Neutrophil (primary cell): ENCODE measurements at regions not wholly inside any gene's neighbourhood (a gene's known extent, or its start where the extent isn't known, plus 50 kb on each side); places are given as distances from the start of the nearest gene placed in this dataset.

Experiments
- H3K27ac ChIP-seq: fragments of 200-600 bp; sonication (generic); 2 replicates; pipeline ENCODE4 v1.5.1; 2016; ENCODE audit warnings: mild to moderate bottlenecking, moderate library complexity
- H3K27me3 ChIP-seq: fragments of 200-600 bp; sonication (generic); 2 replicates; pipeline ENCODE4 v1.6.0; 2016; ENCODE audit warnings: mild to moderate bottlenecking
- H3K36me3 ChIP-seq: fragments of 200-600 bp; sonication (generic); 2 replicates; pipeline ENCODE4 v1.5.1; 2017
- H3K4me1 ChIP-seq, 2 experiments: fragments of 200-600 bp in 1 of 2; sonication (generic) in 1 of 2; 1 replicate in 1 of 2; 2 replicates in 1 of 2; pipeline versions ENCODE4 v1.5.1 to v1.6.1; 2013 to 2016; ENCODE audit warnings: low read depth in 1 of 2, low read length in 1 of 2, mild to moderate bottlenecking in 1 of 2, moderate library complexity in 1 of 2; ENCODE audit not compliant: control insufficient read depth in 1 of 2, insufficient read depth in 1 of 2
- H3K4me3 ChIP-seq, 2 experiments: fragments of 200-600 bp in 1 of 2; sonication (generic) in 1 of 2; 1 replicate in 1 of 2; 2 replicates in 1 of 2; pipeline ENCODE4 v1.5.1; 2013 to 2016; ENCODE audit warnings: low read depth in 1 of 2, low read length in 1 of 2, mild to moderate bottlenecking in 1 of 2, moderate library complexity in 1 of 2
- H3K9me3 ChIP-seq: fragments of 200-600 bp; sonication (generic); 2 replicates; pipeline ENCODE4 v1.5.1; 2016
- TF ChIP-seq, protein P1 (sequence below): fragments of 200-600 bp; sonication (generic); IDR thresholded peaks from 2 replicates; pipeline ENCODE4 v1.5.1; 2016; ENCODE audit warnings: antibody characterized with exemption

DNA sequence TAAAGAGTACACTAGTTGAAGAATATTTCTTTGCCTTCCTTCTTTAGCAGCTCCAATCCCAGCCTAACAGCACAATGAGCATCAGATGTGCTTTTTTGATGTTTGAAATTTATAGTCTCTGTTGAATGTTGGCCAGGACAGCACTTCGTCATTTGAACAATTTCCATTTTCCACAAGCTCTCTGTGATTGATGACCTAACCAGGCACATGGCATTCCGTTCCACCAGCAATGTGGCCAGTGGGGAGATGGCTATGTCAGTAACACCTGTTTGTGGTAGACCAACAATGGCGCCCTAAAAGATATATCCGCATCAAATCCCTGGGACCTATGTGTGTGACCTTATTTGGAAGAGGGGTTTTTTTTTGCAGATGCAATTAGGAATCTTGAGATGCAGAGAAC is 66.8 kb downstream of the PALM2AKAP2 start:
- Histone ChIP-seq H3K4me1 (no peaks in the 10 kb centered on the region), H3K4me3 (no peak overlapping the region), H3K36me3 (no peaks in the 10 kb centered on the region), H3K27ac (no peak overlapping the region), H3K27me3 (no peaks in the 10 kb centered on the region), H3K9me3 (no peaks in the 10 kb centered on the region)
- TF ChIP-seq, protein P1, sequence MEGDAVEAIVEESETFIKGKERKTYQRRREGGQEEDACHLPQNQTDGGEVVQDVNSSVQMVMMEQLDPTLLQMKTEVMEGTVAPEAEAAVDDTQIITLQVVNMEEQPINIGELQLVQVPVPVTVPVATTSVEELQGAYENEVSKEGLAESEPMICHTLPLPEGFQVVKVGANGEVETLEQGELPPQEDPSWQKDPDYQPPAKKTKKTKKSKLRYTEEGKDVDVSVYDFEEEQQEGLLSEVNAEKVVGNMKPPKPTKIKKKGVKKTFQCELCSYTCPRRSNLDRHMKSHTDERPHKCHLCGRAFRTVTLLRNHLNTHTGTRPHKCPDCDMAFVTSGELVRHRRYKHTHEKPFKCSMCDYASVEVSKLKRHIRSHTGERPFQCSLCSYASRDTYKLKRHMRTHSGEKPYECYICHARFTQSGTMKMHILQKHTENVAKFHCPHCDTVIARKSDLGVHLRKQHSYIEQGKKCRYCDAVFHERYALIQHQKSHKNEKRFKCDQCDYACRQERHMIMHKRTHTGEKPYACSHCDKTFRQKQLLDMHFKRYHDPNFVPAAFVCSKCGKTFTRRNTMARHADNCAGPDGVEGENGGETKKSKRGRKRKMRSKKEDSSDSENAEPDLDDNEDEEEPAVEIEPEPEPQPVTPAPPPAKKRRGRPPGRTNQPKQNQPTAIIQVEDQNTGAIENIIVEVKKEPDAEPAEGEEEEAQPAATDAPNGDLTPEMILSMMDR = no peak

DNA sequence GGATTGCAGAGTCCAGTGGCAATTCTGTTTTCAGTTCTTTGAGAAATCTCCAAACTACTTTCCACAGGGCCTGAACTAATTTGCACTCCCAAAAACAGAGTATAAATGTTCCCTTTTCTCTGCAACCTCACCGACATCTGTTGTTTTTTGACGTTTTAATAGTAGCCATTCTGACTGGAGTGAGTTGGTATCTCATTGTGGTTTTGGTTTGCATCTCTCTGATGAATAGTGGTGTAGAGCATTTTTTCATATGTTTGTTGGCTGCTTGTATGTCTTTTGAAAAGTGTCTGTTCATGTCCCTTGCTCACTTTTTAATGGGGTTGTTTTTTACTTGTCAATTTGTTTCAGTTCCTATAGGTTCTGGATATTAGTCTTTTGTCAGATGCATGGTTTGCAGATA is 72.6 kb downstream of the PALM2AKAP2 start:
- TF ChIP-seq, protein P1 = no peak
- Histone ChIP-seq H3K36me3 (no peaks in the 10 kb centered on the region), H3K27ac (no peak overlapping the region), H3K9me3 (no peaks in the 10 kb centered on the region), H3K4me1 (no peaks in the 10 kb centered on the region), H3K4me3 (no peak overlapping the region), H3K27me3 (peaks cover 10% of the 10 kb centered on the region)

DNA sequence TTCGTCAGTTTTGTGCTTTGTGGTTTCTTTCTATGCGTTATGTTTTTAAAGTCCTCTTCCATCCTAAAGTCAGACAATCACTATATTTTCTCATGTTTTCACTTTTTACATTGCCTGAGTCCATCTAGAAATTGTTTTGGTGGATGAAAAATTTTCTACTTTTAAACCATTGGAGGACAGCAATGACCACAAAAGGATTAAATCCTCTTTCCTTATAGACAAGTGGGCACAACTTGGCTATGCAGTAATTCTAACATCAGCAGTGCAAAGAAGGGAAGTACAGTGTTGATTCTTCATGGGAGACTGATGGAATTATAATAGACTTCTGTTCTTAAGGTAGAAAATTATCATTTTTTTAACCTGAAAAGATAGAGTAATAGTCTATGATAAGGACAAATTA is 75.5 kb downstream of the PALM2AKAP2 start:
- TF ChIP-seq, protein P1 = no peak
- no peaks in the 10 kb centered on the region for H3K9me3 ChIP-seq
- no peaks in the 10 kb centered on the region for H3K4me1 ChIP-seq
- no peaks in the 10 kb centered on the region for H3K36me3 ChIP-seq
- H3K27ac ChIP-seq = no peak overlapping the region
- H3K4me3 ChIP-seq = no peak overlapping the region
- H3K27me3 ChIP-seq = peaks cover 20% of the 10 kb centered on the region

DNA sequence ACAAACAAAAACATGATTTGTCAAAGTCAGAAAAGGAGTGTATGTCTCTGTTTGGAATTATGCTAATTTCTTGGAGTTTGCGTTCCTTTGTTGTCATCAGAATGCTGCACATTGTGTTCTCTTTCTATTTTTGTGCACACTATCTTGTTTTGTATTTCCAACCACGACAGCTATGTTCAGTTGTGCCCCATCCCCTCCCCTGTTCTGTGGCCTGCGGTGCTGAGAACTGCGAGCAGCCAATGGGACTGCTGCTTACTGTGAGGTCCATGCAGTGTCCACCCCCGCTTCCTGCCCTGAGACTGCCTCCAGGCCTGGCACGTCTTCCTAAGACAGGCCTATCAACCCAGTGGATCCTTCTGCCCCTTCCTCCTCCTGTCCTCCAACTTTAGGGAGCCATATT is 76.8 kb downstream of the PALM2AKAP2 start:
- peaks cover 29% of the 10 kb centered on the region for H3K27me3 ChIP-seq
- TF ChIP-seq, protein P1 = no peak
- H3K9me3 ChIP-seq = no peaks in the 10 kb centered on the region
- no peaks in the 10 kb centered on the region for H3K36me3 ChIP-seq
- no peak overlapping the region for H3K27ac ChIP-seq
- no peak overlapping the region for H3K4me3 ChIP-seq
- H3K4me1 ChIP-seq = no peaks in the 10 kb centered on the region

DNA sequence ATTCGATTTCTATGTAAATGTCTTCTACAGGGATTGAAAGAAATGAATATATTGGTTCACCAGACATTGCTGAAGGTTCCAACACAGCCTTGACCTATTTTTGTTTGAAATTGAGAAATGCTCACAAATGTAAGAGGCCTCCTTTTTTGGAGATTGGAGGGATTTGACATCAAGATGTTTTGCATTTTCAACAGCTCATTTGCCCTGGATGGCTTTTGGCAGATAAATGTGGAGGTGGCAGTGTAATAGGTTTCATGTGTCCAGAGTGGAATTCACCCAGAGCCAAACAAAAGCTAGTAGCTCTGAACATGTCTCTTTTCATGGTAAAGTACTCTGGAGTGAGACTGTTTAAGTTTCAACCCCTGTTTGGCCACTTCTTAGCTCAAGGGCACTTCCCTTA is 77.3 kb downstream of the PALM2AKAP2 start:
- no peak overlapping the region for H3K27ac ChIP-seq
- H3K4me1 ChIP-seq = no peaks in the 10 kb centered on the region
- H3K27me3 ChIP-seq = peaks cover 34% of the 10 kb centered on the region
- no peaks in the 10 kb centered on the region for H3K36me3 ChIP-seq
- H3K4me3 ChIP-seq = no peak overlapping the region
- TF ChIP-seq, protein P1 = no peak
- H3K9me3 ChIP-seq = no peaks in the 10 kb centered on the region

DNA sequence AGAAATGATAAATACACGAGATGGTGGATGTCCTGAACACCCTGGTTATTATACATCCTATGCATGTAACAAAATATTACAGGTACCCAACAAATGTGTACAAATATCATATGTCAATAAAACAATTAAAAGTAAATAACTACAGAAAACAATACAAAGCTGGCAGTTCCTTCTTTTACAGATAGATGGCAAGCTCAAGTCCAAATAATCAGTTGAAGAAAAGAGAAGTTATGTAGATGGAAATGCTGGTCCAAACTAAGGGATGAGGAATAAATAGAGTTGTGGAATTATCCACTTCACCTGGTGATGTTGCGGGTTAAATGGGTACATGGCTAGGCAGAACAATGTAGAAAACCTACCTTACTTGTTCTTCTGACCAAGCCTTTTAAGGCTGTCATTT is 79.4 kb downstream of the PALM2AKAP2 start:
- Histone ChIP-seq H3K4me1 (no peaks in the 10 kb centered on the region), H3K27ac (no peak overlapping the region), H3K9me3 (no peaks in the 10 kb centered on the region), H3K27me3 (peaks cover 43% of the 10 kb centered on the region), H3K36me3 (no peaks in the 10 kb centered on the region), H3K4me3 (no peak overlapping the region)
- TF ChIP-seq, protein P1 = no peak
